Neural progenitor cell (in vitro differentiated cells): ENCODE measurements at regions not wholly inside any gene's neighbourhood (a gene's known extent, or its start where the extent isn't known, plus 50 kb on each side); places are given as distances from the start of the nearest gene placed in this dataset.
"Not testable (repeated sequence)": the region's sequence is repeated elsewhere in the genome, so short reads cannot be mapped to it uniquely, and the experiment has no call there.

Source experiments
- DNase-seq: peaks from one replicate; pipeline ENCODE4 v3.0.0-alpha.2; 2016; ENCODE audit warnings: low spot score
- H2AFZ ChIP-seq: fragments of 200-600 bp; sonication (generic); replicated peaks from 2 replicates; pipeline ENCODE4 v1.6.1; 2016; ENCODE audit warnings: antibody characterized with exemption
- H3F3A ChIP-seq: fragments of 200-600 bp; sonication (generic); 2 replicates; pipeline ENCODE4 v1.6.1; 2016; ENCODE audit warnings: antibody characterized with exemption, low read depth
- H3K27ac ChIP-seq: fragments of 200-600 bp; sonication (generic); 2 replicates; pipeline ENCODE4 v1.5.1; 2016; ENCODE audit warnings: mild to moderate bottlenecking
- H3K27me3 ChIP-seq: fragments of 200-600 bp; sonication (generic); 2 replicates; pipeline ENCODE4 v1.6.1; 2016; ENCODE audit warnings: mild to moderate bottlenecking, moderate library complexity
- H3K36me3 ChIP-seq: fragments of 200-600 bp; sonication (generic); 2 replicates; pipeline ENCODE4 v1.5.1; 2016
- H3K4me1 ChIP-seq: fragments of 200-600 bp; sonication (generic); 2 replicates; pipeline ENCODE4 v1.6.1; 2016; ENCODE audit warnings: mixed run types
- H3K4me2 ChIP-seq: fragments of 200-600 bp; sonication (generic); 2 replicates; pipeline ENCODE4 v1.6.1; 2016
- H3K4me3 ChIP-seq: fragments of 200-600 bp; sonication (generic); 2 replicates; pipeline ENCODE4 v1.5.1; 2016
- H3K79me2 ChIP-seq: fragments of 200-600 bp; sonication (generic); 2 replicates; pipeline ENCODE4 v1.6.1; 2016; ENCODE audit warnings: low read depth
- H3K9ac ChIP-seq: fragments of 200-600 bp; sonication (generic); 2 replicates; pipeline ENCODE4 v1.6.1; 2016
- H3K9me3 ChIP-seq: fragments of 200-600 bp; sonication (generic); 2 replicates; pipeline ENCODE4 v1.5.1; 2016; ENCODE audit warnings: low read depth
- H4K20me1 ChIP-seq: fragments of 200-600 bp; sonication (generic); 2 replicates; pipeline ENCODE4 v1.6.1; 2016; ENCODE audit warnings: low read depth
- H3K27ac Mint-ChIP-seq: 3 replicates; pipeline ENCODE4 v1.8.0; 2021; ENCODE audit warnings: mixed read lengths
- H3K27me3 Mint-ChIP-seq: 2 replicates; pipeline ENCODE4 v1.8.0; 2022; ENCODE audit warnings: low read depth, mild to moderate bottlenecking, inconsistent platforms, moderate library complexity, mixed read lengths; ENCODE audit not compliant: insufficient read depth
- H3K36me3 Mint-ChIP-seq: 3 replicates; pipeline ENCODE4 v1.8.0; 2021; ENCODE audit warnings: mixed read lengths
- H3K4me1 Mint-ChIP-seq: 3 replicates; pipeline ENCODE4 v1.8.0; 2021; ENCODE audit warnings: mixed read lengths
- H3K4me3 Mint-ChIP-seq: 3 replicates; pipeline ENCODE4 v1.8.0; 2021; ENCODE audit warnings: mild to moderate bottlenecking, moderate library complexity, mixed read lengths
- H3K9me3 Mint-ChIP-seq: 3 replicates; pipeline ENCODE4 v1.8.0; 2020; ENCODE audit warnings: mixed read lengths
- EZH2 ChIP-seq: fragments of 200-600 bp; sonication (generic); IDR thresholded peaks from 2 replicates; pipeline ENCODE4 v1.6.1; 2017; ENCODE audit warnings: antibody characterized with exemption, mild to moderate bottlenecking, moderate library complexity
- EZH2phosphoT487 ChIP-seq: fragments of 200-600 bp; sonication (generic); IDR thresholded peaks from 2 replicates; pipeline ENCODE4 v1.6.1; 2017; ENCODE audit warnings: antibody characterized with exemption
- TF ChIP-seq, protein P1 (sequence below): fragments of 200-600 bp; sonication (generic); IDR thresholded peaks from 2 replicates; pipeline ENCODE4 v1.5.1; 2017; ENCODE audit warnings: antibody characterized with exemption, mild to moderate bottlenecking

- Histone ChIP-seq H3F3A (no peaks in the 10 kb centered on the region), H2AFZ (no peak overlapping the region), H3K27ac (no peak overlapping the region), H3K36me3 (no peaks in the 10 kb centered on the region), H4K20me1 (no peaks in the 10 kb centered on the region), H3K9ac (no peak overlapping the region), H3K9me3 (no peaks in the 10 kb centered on the region), H3K4me3 (no peak overlapping the region), H3K27me3 (no peaks in the 10 kb centered on the region), H3K4me2 (no peak overlapping the region), H3K79me2 (peaks cover 46% of the 10 kb centered on the region), H3K4me1 (no peaks in the 10 kb centered on the region)
- H3K27ac Mint-ChIP-seq, result no peak overlapping the region
- H3K4me3 Mint-ChIP-seq, result no peak overlapping the region
- no peaks in the 10 kb centered on the region for H3K4me1 Mint-ChIP-seq
- no peak for TF ChIP-seq EZH2phosphoT487
- no peak for TF ChIP-seq EZH2
- TF ChIP-seq, protein P1, sequence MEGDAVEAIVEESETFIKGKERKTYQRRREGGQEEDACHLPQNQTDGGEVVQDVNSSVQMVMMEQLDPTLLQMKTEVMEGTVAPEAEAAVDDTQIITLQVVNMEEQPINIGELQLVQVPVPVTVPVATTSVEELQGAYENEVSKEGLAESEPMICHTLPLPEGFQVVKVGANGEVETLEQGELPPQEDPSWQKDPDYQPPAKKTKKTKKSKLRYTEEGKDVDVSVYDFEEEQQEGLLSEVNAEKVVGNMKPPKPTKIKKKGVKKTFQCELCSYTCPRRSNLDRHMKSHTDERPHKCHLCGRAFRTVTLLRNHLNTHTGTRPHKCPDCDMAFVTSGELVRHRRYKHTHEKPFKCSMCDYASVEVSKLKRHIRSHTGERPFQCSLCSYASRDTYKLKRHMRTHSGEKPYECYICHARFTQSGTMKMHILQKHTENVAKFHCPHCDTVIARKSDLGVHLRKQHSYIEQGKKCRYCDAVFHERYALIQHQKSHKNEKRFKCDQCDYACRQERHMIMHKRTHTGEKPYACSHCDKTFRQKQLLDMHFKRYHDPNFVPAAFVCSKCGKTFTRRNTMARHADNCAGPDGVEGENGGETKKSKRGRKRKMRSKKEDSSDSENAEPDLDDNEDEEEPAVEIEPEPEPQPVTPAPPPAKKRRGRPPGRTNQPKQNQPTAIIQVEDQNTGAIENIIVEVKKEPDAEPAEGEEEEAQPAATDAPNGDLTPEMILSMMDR, result no peak
- H3K36me3 Mint-ChIP-seq, result peaks cover 10% of the 10 kb centered on the region
- H3K27me3 Mint-ChIP-seq, result no peaks in the 10 kb centered on the region
- H3K9me3 Mint-ChIP-seq, result peaks cover 35% of the 10 kb centered on the region
- no peak for DNase-seq
Measured at GRCh38 chr5:94102849-94103248, 361.4 kb upstream of the POU5F2 start.

- not testable (repeated sequence) for H3F3A ChIP-seq, H3K4me2 ChIP-seq, H3K27ac ChIP-seq, H3K4me3 Mint-ChIP-seq, H3K36me3 ChIP-seq, H3K4me1 ChIP-seq, H3K36me3 Mint-ChIP-seq, H2AFZ ChIP-seq, H3K4me1 Mint-ChIP-seq, H3K9me3 ChIP-seq, DNase-seq, H3K27me3 ChIP-seq, H3K4me3 ChIP-seq, H4K20me1 ChIP-seq, H3K9ac ChIP-seq, H3K27me3 Mint-ChIP-seq, H3K27ac Mint-ChIP-seq
- peaks cover 35% of the 10 kb centered on the region for H3K79me2 ChIP-seq
- H3K9me3 Mint-ChIP-seq, result peaks cover 26% of the 10 kb centered on the region
Measured at GRCh38 chr5:94097384-94097783, 356.0 kb upstream of the POU5F2 start.

- Mint-ChIP-seq H3K9me3 (peaks cover 19% of the 10 kb centered on the region), H3K27me3 (no peaks in the 10 kb centered on the region), H3K4me3 (no peak overlapping the region), H3K36me3 (peaks cover 2% of the 10 kb centered on the region), H3K4me1 (no peaks in the 10 kb centered on the region), H3K27ac (no peak overlapping the region)
- no peak overlapping the region for H3K4me3 ChIP-seq
- TF ChIP-seq, protein P1, result no peak
- no peak for TF ChIP-seq EZH2
- TF ChIP-seq EZH2phosphoT487, result no peak
- no peaks in the 10 kb centered on the region for H3K9me3 ChIP-seq
- H3K27ac ChIP-seq, result no peak overlapping the region
- H3K36me3 ChIP-seq, result no peaks in the 10 kb centered on the region
- no peaks in the 10 kb centered on the region for H4K20me1 ChIP-seq
- H3K79me2 ChIP-seq, result peaks cover 19% of the 10 kb centered on the region
- H3F3A ChIP-seq, result no peaks in the 10 kb centered on the region
- no peaks in the 10 kb centered on the region for H3K4me1 ChIP-seq
- no peak overlapping the region for H2AFZ ChIP-seq
- H3K9ac ChIP-seq, result no peak overlapping the region
- H3K27me3 ChIP-seq, result no peaks in the 10 kb centered on the region
- no peak overlapping the region for H3K4me2 ChIP-seq
- DNase-seq, result no peak
Measured at GRCh38 chr5:94094793-94095441, 353.5 kb upstream of the POU5F2 start.

GRCh38 chr5:94093300-94093699 lies 351.9 kb upstream of the POU5F2 start:
- Mint-ChIP-seq H3K4me1 (no peaks in the 10 kb centered on the region), H3K27me3 (no peaks in the 10 kb centered on the region), H3K27ac (no peak overlapping the region), H3K4me3 (no peak overlapping the region), H3K36me3 (no peaks in the 10 kb centered on the region), H3K9me3 (peaks cover 9% of the 10 kb centered on the region)
- no peak overlapping the region for H3K9ac ChIP-seq
- DNase-seq, result no peak
- H3K4me2 ChIP-seq, result no peak overlapping the region
- no peaks in the 10 kb centered on the region for H3F3A ChIP-seq
- no peak overlapping the region for H3K4me3 ChIP-seq
- H4K20me1 ChIP-seq, result no peaks in the 10 kb centered on the region
- H2AFZ ChIP-seq, result no peak overlapping the region
- H3K27me3 ChIP-seq, result no peaks in the 10 kb centered on the region
- TF ChIP-seq EZH2, result no peak
- no peak for TF ChIP-seq EZH2phosphoT487
- TF ChIP-seq, protein P1, result no peak
- H3K9me3 ChIP-seq, result no peaks in the 10 kb centered on the region
- no peaks in the 10 kb centered on the region for H3K4me1 ChIP-seq
- no peaks in the 10 kb centered on the region for H3K36me3 ChIP-seq
- no peak overlapping the region for H3K27ac ChIP-seq
- peaks cover 11% of the 10 kb centered on the region for H3K79me2 ChIP-seq
